ENCODE measurements at regions not wholly inside any gene's neighbourhood (a gene's known extent, or its start where the extent isn't known, plus 50 kb on each side); places are given as distances from the start of the nearest gene placed in this dataset.

- TF ChIP-seq, protein P1, sequence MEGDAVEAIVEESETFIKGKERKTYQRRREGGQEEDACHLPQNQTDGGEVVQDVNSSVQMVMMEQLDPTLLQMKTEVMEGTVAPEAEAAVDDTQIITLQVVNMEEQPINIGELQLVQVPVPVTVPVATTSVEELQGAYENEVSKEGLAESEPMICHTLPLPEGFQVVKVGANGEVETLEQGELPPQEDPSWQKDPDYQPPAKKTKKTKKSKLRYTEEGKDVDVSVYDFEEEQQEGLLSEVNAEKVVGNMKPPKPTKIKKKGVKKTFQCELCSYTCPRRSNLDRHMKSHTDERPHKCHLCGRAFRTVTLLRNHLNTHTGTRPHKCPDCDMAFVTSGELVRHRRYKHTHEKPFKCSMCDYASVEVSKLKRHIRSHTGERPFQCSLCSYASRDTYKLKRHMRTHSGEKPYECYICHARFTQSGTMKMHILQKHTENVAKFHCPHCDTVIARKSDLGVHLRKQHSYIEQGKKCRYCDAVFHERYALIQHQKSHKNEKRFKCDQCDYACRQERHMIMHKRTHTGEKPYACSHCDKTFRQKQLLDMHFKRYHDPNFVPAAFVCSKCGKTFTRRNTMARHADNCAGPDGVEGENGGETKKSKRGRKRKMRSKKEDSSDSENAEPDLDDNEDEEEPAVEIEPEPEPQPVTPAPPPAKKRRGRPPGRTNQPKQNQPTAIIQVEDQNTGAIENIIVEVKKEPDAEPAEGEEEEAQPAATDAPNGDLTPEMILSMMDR (IDR thresholded peaks at IDR 0.05 in 2 of 3, conservative IDR thresholded peaks at IDR 0.05 in 1 of 3; ENCODE audit: control insufficient read depth in 2 of 3, extremely low read depth in 1 of 3, insufficient read depth in 1 of 3, low read depth in 3 of 3, low read length in 3 of 3), result no peak
- TF ChIP-seq, protein P2, sequence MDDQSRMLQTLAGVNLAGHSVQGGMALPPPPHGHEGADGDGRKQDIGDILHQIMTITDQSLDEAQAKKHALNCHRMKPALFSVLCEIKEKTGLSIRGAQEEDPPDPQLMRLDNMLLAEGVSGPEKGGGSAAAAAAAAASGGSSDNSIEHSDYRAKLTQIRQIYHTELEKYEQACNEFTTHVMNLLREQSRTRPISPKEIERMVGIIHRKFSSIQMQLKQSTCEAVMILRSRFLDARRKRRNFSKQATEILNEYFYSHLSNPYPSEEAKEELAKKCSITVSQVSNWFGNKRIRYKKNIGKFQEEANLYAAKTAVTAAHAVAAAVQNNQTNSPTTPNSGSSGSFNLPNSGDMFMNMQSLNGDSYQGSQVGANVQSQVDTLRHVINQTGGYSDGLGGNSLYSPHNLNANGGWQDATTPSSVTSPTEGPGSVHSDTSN (IDR thresholded peaks at IDR 0.05; ENCODE audit: insufficient replicate concordance, low read depth, low read length), result no peak
- TF ChIP-seq POLR2A (IDR thresholded peaks at IDR 0.05; ENCODE audit: low read depth, low read length) (no peak), RBBP5 (conservative IDR thresholded peaks at IDR 0.05) (no peak), NBN (IDR thresholded peaks at IDR 0.05) (no peak), BRCA1 (IDR thresholded peaks at IDR 0.05; ENCODE audit: low read depth, low read length) (no peak), JUND (IDR thresholded peaks at IDR 0.05; ENCODE audit: low read depth, low read length) (no peak), EZH2 (IDR thresholded peaks at IDR 0.05; ENCODE audit: borderline replicate concordance, control insufficient read depth, low read depth, low read length) (no peak), ZNF274 (IDR thresholded peaks at IDR 0.05; ENCODE audit: insufficient read depth, insufficient read length) (no peak), RAD21 (IDR thresholded peaks at IDR 0.05; ENCODE audit: insufficient read depth, low read depth, low read length) (no peak), MAX (IDR thresholded peaks at IDR 0.05; ENCODE audit: low read depth, low read length) (no peak), TAF1 (IDR thresholded peaks at IDR 0.05; ENCODE audit: borderline replicate concordance, low read depth, low read length) (no peak), CHD1 (IDR thresholded peaks at IDR 0.05; ENCODE audit: low read depth, low read length) (no peak)
Measured at GRCh38 chr12:127802271-127802670, 464.7 kb upstream of the TMEM132C start.
